C4-2B (cell line): ENCODE measurements at regions not wholly inside any gene's neighbourhood (a gene's known extent, or its start where the extent isn't known, plus 50 kb on each side); places are given as distances from the start of the nearest gene placed in this dataset.

Experiments
- ZFX ChIP-seq: fragments of 450-650 bp; IDR thresholded peaks from 2 replicates; pipeline ENCODE4 v1.6.1; 2017
- TF ChIP-seq, protein P1 (sequence below): fragments of 450-650 bp; conservative IDR thresholded peaks from 2 replicates; pipeline ENCODE4 v1.5.1; 2017; ENCODE audit warnings: mild to moderate bottlenecking

DNA sequence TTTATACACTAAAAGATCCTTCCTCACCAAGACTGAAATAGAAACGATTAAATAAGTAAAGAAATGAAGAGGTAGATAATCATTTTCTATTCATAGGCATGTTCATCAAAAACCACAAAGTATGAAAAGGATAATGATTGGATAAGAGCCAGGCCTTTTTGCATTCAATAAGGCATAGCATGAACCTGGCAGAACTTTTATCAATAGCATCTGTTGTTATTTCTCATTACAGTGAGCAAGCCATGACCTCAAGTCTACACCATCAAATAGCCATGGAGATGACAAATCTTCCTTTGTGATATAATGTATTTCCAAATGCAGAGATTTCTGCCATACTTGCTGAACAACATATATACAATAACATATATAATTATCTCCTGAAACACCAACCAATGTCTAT is 206.0 kb upstream of the SLC7A11 start:
- TF ChIP-seq, protein P1, sequence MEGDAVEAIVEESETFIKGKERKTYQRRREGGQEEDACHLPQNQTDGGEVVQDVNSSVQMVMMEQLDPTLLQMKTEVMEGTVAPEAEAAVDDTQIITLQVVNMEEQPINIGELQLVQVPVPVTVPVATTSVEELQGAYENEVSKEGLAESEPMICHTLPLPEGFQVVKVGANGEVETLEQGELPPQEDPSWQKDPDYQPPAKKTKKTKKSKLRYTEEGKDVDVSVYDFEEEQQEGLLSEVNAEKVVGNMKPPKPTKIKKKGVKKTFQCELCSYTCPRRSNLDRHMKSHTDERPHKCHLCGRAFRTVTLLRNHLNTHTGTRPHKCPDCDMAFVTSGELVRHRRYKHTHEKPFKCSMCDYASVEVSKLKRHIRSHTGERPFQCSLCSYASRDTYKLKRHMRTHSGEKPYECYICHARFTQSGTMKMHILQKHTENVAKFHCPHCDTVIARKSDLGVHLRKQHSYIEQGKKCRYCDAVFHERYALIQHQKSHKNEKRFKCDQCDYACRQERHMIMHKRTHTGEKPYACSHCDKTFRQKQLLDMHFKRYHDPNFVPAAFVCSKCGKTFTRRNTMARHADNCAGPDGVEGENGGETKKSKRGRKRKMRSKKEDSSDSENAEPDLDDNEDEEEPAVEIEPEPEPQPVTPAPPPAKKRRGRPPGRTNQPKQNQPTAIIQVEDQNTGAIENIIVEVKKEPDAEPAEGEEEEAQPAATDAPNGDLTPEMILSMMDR: no peak
- TF ChIP-seq ZFX: no peak
